MG63 (cell line): ENCODE measurements at regions not wholly inside any gene's neighbourhood (a gene's known extent, or its start where the extent isn't known, plus 50 kb on each side); places are given as distances from the start of the nearest gene placed in this dataset.

ENCODE experiments used
- DNase-seq: peaks from one replicate; pipeline ENCODE4 v3.0.0-alpha.2; 2020
- H3K27me3 ChIP-seq: fragments of 250-450 bp; sonication (Bioruptor Pico); 2 replicates; pipeline ENCODE4 v1.5.1; 2020; ENCODE audit warnings: mild to moderate bottlenecking, moderate library complexity
- H3K36me3 ChIP-seq: fragments of 250-450 bp; sonication (Bioruptor Pico); 2 replicates; pipeline ENCODE4 v1.5.1; 2020; ENCODE audit warnings: mild to moderate bottlenecking, moderate library complexity
- H3K4me3 ChIP-seq: fragments of 250-450 bp; sonication (Bioruptor Pico); 2 replicates; pipeline ENCODE4 v1.5.1; 2020; ENCODE audit warnings: mild to moderate bottlenecking, moderate library complexity
- H3K9me3 ChIP-seq: fragments of 250-450 bp; sonication (Bioruptor Pico); 2 replicates; pipeline ENCODE4 v1.5.1; 2020; ENCODE audit warnings: mild to moderate bottlenecking, moderate library complexity

DNA sequence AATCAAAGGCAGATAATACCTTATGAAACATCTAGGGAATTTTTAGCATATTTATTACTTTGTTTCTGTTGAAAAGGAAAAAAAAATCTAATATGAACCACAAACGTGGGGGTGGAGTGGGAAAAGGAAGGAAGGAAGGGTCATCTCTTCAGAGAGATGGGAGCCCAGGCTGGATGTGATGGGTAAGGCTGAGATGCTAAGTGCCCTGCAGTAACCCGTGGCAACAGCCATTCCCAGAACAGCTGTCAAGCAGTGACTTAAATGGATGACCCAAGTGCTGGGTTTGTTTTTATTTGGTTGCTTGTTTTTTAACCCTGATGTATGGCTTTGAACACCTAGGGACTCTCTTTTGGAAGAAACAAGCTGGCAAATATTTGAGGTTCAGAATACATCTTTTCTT is 50.7 kb upstream of the KLF7 start:
- DNase-seq = no peak
- no peak overlapping the region for H3K4me3 ChIP-seq
- no peaks in the 10 kb centered on the region for H3K36me3 ChIP-seq
- H3K9me3 ChIP-seq = no peaks in the 10 kb centered on the region
- no peaks in the 10 kb centered on the region for H3K27me3 ChIP-seq

DNA sequence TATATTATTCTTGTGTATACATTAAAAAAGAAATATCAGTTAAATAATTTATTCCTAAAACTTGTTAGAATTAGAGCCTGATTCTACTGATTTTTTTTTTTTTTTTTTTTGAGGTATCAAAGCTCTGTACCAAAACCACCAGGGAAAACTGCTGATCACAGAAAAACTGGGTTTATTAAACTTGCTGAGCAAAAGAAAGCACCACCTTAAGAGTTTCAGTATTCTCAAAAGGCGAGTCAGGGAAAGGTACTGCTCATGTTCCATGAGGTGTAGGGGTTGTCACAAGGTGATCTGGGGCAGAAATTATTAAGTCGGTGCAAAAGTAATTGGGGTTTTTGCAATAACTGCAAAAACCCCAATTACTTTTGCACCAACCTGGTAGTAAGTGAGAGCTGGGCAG is 51.7 kb upstream of the KLF7 start:
- no peak for DNase-seq
- Histone ChIP-seq H3K4me3 (no peak overlapping the region), H3K27me3 (no peaks in the 10 kb centered on the region), H3K36me3 (no peaks in the 10 kb centered on the region), H3K9me3 (no peaks in the 10 kb centered on the region)

DNA sequence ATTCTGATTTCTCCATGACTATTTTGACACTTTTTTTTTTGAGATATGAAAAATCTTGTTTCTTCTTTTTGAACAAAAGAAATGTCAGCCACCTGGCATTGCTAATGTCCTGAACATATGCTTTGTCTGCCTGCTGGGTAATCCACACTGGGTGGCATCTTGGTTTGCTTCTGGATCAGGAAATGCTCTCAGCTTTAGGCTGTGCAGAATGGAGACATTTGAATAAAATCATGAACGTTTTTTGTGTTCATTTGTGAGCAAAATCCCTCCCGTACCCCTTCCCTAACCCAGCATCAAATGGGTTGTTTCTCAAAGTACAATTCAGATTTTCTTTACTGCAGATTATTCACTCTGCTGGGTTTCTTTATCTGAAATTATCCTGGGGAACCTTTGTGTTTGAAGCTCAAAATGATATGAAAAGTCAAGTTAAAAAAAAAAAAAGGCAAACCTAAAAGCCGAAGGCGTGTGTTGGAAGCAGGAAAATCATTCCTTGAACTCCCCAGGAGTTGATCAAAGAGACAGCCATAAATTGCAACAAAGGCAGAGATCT is 53.4 kb upstream of the KLF7 start:
- Histone ChIP-seq H3K36me3 (no peaks in the 10 kb centered on the region), H3K4me3 (no peak overlapping the region), H3K27me3 (no peaks in the 10 kb centered on the region), H3K9me3 (no peaks in the 10 kb centered on the region)
- no peak for DNase-seq

DNA sequence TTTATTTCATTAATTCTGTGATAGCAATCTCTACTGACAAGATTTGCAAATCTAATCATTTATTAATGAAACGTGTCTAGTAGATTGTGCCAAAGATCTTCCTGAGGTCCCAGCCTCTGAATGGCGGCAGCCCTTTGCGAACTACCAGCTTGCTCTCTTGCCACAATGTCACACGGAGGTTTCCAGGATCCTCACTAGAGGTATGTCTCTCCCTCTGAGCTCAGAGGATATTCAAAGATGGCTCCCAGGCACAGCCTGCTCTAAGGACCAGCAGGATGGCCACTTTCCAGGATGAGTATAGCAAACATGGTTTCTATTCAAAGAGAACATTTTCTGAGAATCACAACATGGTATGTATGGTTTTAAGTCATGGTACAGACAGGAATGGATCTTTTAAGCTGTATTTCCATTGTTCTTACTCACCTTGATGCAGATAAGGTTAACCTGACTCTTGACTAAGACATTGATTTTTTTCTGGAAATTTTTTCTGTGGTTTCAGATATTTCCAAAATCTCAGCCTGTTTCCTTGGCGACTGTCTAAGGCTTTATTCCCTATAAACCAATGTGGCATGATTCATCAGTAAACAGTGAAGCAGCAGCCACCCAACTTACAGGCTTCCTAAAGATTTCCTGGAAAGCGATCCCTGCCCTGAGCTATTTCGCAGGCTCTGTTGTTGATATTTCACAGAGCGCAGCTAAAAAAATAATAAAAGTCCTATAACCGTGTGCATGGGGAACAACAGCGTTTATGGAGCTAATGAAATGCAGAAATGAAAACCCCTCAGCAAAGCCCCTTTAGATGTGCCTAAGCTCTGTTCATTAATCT is 54.1 kb upstream of the KLF7 start:
- DNase-seq = peak; percentile 62
- Histone ChIP-seq H3K4me3 (no peak overlapping the region), H3K9me3 (no peaks in the 10 kb centered on the region), H3K27me3 (no peaks in the 10 kb centered on the region), H3K36me3 (no peaks in the 10 kb centered on the region)

DNA sequence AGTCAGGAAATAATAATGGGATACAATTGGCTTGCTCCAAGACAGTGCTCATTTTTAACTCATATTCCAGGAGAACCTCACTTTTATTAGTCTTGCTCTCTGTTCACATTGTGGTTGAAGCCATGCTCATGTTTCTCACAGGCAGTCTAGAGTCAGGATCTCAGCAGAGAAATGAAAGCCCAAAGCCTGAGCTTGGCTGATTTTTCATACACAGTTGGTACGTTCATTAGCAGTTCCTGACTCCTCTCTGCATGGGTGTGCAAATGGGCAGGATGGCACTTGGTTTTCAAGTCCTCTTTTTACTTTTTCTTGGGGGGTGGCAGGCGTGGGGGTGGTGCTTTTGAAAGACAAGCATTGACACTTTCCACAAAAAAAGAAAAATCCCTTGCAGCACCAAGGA is 56.0 kb upstream of the KLF7 start:
- Histone ChIP-seq H3K27me3 (no peaks in the 10 kb centered on the region), H3K9me3 (no peaks in the 10 kb centered on the region), H3K36me3 (no peaks in the 10 kb centered on the region), H3K4me3 (no peak overlapping the region)
- DNase-seq = no peak

DNA sequence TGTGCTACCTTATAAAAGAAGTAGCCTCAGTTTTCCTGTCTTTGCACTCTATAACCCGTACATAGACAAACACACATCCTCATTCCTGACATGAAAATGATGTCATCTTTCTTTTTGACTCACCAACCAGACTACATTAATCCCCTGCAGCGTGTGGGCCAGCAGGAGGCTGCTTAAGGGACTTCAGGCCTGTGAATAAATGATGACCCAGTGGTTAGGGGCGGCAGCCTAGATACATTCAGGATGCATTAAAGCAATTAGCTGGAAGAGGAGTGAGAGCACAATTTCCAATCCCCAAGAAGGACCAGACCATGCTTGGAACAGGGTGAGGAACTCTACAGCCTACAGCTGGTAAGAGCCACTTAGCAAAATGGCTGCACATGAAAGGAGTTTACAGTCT is 57.3 kb upstream of the KLF7 start:
- Histone ChIP-seq H3K27me3 (no peaks in the 10 kb centered on the region), H3K4me3 (no peak overlapping the region), H3K9me3 (no peaks in the 10 kb centered on the region), H3K36me3 (no peaks in the 10 kb centered on the region)
- DNase-seq = peak; percentile 70

DNA sequence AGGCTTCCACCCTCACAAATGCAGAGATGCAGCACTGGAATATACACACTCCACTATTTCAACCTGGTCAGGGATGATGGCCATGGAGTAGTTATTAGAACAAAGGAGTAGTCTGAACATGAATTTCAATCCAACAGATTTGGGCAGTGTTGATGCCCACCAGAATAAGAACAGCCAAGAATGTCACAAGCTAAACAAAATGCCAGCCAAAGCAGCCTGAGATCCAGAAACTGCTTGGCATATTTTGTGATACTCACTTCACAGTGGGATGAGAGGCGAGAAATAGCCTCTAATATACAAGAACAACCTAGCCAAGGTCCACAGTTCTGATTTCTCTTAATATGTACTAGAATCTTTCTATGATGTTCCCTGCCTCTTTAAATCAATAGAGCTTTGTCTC is 58.6 kb upstream of the KLF7 start:
- Histone ChIP-seq H3K4me3 (no peak overlapping the region), H3K9me3 (no peaks in the 10 kb centered on the region), H3K27me3 (no peaks in the 10 kb centered on the region), H3K36me3 (no peaks in the 10 kb centered on the region)
- DNase-seq = no peak

DNA sequence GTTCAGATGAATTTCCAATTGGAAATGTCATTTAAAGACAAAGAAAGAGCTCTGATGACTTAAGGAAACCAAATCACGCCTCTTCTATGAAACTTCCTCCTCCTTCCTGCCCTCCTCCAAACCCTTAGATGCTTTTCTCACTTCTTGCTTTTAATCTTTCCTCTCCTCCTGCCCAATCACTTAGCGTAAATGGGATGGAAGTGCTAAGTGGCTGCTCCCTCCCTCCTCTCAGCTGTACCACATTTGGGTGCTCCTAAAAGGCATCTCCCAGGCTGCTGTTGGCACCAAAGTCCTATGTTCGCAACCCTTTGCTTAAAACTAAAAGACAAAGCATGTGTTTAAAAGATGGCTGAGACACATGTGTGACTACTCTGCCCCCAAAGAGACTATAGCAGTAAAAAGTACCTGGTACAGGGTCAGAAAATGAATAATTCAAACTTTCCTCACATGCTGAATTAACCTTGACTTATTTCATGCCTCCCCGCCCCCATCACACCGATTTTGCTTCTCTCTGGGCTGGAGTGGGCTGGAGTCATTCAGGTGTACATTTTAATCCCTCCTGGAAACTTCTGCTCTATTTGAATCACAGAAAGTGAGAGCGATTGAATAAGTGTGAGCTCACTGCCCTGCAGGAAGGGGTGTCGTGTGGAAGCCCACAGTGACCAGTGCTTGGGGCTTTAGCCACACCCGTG is 59.2 kb upstream of the KLF7 start:
- H3K36me3 ChIP-seq = no peaks in the 10 kb centered on the region
- no peak for DNase-seq
- no peaks in the 10 kb centered on the region for H3K27me3 ChIP-seq
- H3K9me3 ChIP-seq = no peaks in the 10 kb centered on the region
- H3K4me3 ChIP-seq = no peak overlapping the region

DNA sequence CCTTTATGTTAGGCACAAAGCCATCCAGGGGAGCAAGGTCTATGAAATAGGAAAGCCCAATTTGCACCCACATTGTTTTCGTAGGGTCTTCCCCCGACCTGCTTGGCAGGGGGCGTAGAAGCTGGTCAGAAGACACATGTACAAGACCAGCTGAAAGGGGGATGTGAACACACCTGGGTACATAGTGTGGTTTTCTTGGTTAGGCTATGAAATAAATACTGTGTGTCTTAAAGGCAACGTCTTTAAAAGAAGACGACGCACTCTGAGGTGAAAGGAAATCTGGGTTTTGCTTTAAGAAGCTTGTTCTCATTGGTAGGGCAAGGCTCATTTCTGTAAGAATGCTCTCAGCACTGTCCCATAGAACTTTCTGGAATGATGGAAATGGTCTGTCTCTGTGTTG is 60.0 kb upstream of the KLF7 start:
- DNase-seq = no peak
- Histone ChIP-seq H3K36me3 (no peaks in the 10 kb centered on the region), H3K9me3 (no peaks in the 10 kb centered on the region), H3K4me3 (no peak overlapping the region), H3K27me3 (no peaks in the 10 kb centered on the region)

DNA sequence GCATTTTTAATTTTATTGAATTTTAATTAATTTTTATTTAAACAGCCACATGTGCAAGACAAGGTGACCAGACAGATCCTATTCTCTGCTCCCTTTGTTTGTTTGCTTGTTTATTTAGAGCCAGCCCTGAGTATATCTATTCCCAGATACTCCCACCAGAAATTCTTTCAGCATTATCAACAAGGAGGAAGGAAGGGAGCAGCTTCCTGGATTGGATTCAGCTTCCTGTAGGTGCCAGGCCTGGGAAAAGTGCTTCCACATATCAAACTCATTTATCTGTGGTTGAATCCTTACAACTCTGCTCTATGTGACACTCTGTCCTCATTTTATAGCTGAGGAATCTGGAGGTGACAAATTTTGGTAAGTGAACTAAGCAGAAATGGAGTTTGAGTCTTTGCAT is 60.5 kb upstream of the KLF7 start:
- Histone ChIP-seq H3K27me3 (no peaks in the 10 kb centered on the region), H3K36me3 (no peaks in the 10 kb centered on the region), H3K4me3 (no peak overlapping the region), H3K9me3 (no peaks in the 10 kb centered on the region)
- DNase-seq = no peak

DNA sequence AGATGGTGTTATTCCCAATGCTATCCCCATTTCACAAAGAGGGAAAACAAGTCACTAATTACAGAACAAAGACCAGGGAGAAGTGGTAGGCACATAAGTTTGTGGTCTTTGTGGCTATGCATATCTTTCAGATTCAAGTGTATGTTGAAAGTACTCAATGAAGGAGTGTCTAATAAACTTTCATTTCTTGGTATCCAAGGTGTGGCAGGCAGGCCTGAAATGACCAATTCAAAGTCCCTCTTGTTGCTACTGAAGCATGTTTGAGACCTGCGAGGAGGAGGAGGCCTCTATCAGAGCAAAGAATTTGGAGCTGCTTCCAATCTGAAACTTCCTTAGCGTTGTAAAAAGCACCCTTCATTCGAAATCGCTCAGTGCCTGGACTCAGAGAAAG is 60.9 kb upstream of the KLF7 start:
- DNase-seq = no peak
- Histone ChIP-seq H3K27me3 (no peaks in the 10 kb centered on the region), H3K4me3 (no peak overlapping the region), H3K9me3 (no peaks in the 10 kb centered on the region), H3K36me3 (no peaks in the 10 kb centered on the region)

DNA sequence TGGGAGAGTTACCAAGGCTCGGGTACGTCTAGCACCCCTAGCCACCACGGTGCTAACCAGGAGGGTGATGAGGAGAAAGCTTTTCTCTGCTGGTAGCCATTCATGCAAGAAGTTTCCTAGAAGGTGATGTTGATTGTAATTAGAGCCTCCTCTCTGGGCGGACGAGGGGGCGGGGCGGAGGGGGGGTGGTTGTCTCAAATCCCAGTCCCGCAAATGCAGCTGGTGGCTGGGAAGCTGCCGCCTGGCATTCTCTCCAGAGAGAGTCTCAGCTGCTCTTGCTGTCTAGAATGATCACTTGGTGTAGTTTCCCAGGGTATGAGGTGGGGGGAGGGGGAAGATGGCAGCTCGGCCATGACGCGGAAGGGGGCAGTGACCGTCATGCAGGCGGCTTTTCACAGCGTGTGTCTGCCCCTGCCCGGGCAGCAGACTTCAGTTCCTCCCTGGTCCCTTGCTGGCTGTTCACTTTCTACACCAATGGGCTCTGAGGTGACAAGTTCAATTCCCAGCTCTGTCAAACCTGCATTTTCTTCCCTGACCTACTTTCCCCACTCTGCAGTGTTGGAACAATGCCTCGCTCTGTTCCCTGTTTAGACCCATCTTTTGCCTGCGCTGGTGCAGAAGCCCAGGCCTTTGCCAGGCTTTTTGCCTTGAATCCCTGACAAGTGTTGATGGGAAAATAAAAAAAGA is 61.5 kb upstream of the KLF7 start:
- no peak for DNase-seq
- Histone ChIP-seq H3K27me3 (no peaks in the 10 kb centered on the region), H3K9me3 (no peaks in the 10 kb centered on the region), H3K36me3 (no peaks in the 10 kb centered on the region), H3K4me3 (no peak overlapping the region)

DNA sequence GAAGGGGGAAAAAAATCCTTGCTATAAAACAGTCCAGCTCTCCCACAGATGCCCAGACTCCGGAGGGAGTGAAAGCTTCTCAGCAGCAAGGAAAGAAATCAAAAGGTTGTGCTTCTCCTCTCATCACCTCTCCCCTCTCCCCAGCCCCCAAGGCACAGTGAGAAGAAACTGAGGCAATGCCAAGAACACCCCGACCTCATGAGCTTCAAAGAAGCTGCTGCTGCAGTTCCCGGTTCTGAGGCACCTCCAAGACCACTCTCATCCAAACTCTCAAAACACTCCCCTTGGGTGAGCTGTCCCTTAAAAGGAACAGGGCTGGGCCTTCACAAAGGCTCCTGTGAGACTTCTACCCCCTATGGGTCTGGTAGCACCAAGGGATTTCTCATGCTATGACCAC is 62.0 kb upstream of the KLF7 start:
- Histone ChIP-seq H3K4me3 (no peak overlapping the region), H3K9me3 (no peaks in the 10 kb centered on the region), H3K36me3 (no peaks in the 10 kb centered on the region), H3K27me3 (no peaks in the 10 kb centered on the region)
- DNase-seq = no peak

DNA sequence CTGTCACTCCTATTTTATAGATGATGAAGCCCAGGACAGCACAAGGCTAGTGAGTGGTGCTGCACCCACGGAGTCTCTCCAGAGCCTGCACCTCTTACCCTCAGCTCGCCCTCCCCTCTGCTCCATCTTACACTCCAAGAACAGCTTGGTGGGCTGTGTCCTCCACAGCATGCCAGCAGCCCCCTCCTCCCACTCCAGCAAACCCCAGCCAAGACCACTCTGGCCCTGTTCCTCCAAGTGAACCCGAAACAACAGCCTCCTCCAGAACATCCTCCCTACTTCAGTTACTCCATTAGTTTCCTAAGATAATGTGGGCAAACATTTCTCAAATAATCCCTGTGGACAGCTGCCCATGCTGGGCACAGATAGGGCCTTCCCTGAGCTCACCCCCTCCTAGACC is 62.7 kb upstream of the KLF7 start:
- Histone ChIP-seq H3K27me3 (no peaks in the 10 kb centered on the region), H3K9me3 (no peaks in the 10 kb centered on the region), H3K4me3 (no peak overlapping the region), H3K36me3 (no peaks in the 10 kb centered on the region)
- no peak for DNase-seq

DNA sequence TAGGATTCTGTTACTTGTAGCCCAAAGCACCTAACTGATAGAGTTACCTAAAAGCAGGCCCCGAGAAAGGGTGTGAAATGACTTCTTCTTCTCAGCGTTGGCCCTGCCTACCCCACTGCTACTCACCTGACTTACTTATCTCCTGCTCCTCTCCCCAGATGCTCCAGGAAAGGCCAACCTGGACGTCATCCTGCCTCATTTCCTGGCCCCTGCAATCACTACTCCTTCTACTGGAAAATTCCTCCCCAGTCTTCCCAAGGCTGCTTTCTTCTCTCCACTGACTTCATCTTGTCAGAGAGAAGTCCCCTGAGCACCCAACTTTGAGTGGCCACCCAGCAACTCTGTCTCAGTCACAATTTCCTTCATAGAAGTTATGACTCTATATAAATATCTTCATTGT is 63.4 kb upstream of the KLF7 start:
- Histone ChIP-seq H3K9me3 (no peaks in the 10 kb centered on the region), H3K27me3 (no peaks in the 10 kb centered on the region), H3K36me3 (no peaks in the 10 kb centered on the region), H3K4me3 (no peak overlapping the region)
- DNase-seq = no peak

DNA sequence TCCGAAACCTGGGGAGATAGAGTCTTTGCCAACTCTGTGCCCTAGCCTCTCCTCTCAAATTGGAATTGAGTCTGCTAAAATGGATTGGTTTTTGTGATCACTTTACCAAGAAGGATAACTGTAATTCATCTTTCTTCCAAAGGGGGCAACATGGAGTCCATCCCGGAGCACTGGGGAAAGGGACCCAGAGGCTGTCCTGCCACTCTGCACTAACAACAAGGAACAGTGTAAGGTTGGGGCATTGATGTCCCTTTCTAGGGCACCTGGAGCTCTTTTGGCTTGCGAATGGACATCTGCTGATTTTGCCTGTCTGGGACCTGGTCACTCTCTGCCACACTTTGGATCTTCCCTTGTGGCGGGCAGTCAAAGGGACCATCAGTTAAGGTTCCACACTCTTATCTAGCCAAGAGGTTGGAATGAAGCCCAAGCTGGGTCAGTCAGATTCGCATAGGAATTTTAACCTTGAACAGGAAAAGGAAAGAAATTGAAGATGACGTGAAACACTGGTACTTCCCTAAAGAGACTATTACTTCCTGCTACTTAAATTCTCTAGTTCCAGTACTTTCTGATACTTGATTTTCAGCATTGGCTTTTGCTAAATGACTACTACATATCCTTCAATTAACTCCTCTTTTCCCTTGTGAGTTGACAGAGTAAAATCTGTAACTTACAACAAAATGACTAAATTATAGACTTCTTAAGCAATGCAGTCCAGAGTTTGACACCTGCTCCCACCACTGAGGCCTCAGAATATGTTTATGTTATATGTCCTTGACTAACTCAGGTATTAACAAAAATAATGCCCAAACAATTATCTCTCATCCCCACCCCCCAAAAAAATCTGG is 64.7 kb upstream of the KLF7 start:
- H3K36me3 ChIP-seq = no peaks in the 10 kb centered on the region
- no peak for DNase-seq
- H3K4me3 ChIP-seq = no peak overlapping the region
- H3K27me3 ChIP-seq = no peaks in the 10 kb centered on the region
- H3K9me3 ChIP-seq = no peaks in the 10 kb centered on the region
